Pons (tissue), 1 donor: ENCODE measurements at regions not wholly inside any gene's neighbourhood (a gene's known extent, or its start where the extent isn't known, plus 50 kb on each side); places are given as distances from the start of the nearest gene placed in this dataset.

ENCODE experiments used
- DNase-seq: peaks from one replicate; pipeline ENCODE4 v3.0.0-alpha.2; 2016; ENCODE audit warnings: low spot score

GRCh38 chr4:122555216-122555615 lies 65.7 kb downstream of the IL21 start:
- DNase-seq, result no peak

GRCh38 chr4:122553432-122553831 lies 67.4 kb downstream of the IL21 start:
- no peak for DNase-seq

- no peak for DNase-seq
These were observed 68.0 kb downstream of the IL21 start for GRCh38 chr4:122552898-122553297.

GRCh38 chr4:122548886-122549630 lies 71.8 kb downstream of the IL21 start:
- DNase-seq, result no peak

- DNase-seq, result no peak
These were observed 72.4 kb downstream of the IL21 start for GRCh38 chr4:122548452-122548851.

- no peak for DNase-seq
These were observed 78.2 kb downstream of the IL21 start for GRCh38 chr4:122542411-122543236.

- DNase-seq, result no peak
These were observed 78.9 kb downstream of the IL21 start for GRCh38 chr4:122541996-122542395.

- DNase-seq, result no peak
These were observed 80.0 kb downstream of the IL21 start for GRCh38 chr4:122540838-122541237.

- DNase-seq, result no peak
These were observed 80.9 kb downstream of the IL21 start for GRCh38 chr4:122539861-122540465.

GRCh38 chr4:122537388-122538135 lies 81.0 kb upstream of the IL2 start:
- DNase-seq, result peak; percentile 79

GRCh38 chr4:122536001-122536400 lies 79.5 kb upstream of the IL2 start:
- DNase-seq, result no peak

GRCh38 chr4:122534776-122535175 lies 78.3 kb upstream of the IL2 start:
- DNase-seq, result no peak

GRCh38 chr4:122533841-122534240 lies 77.3 kb upstream of the IL2 start:
- no peak for DNase-seq

GRCh38 chr4:122532766-122533165 lies 76.2 kb upstream of the IL2 start:
- no peak for DNase-seq

GRCh38 chr4:122531514-122531913 lies 75.0 kb upstream of the IL2 start:
- no peak for DNase-seq

- DNase-seq, result no peak
These were observed 74.5 kb upstream of the IL2 start for GRCh38 chr4:122531038-122531437.

GRCh38 chr4:122528879-122529278 lies 72.4 kb upstream of the IL2 start:
- DNase-seq, result no peak

- no peak for DNase-seq
These were observed 69.3 kb upstream of the IL2 start for GRCh38 chr4:122525865-122526264.

GRCh38 chr4:122524176-122524575 lies 67.7 kb upstream of the IL2 start:
- no peak for DNase-seq

- no peak for DNase-seq
These were observed 66.4 kb upstream of the IL2 start for GRCh38 chr4:122522944-122523343.

GRCh38 chr4:122517345-122517744 lies 60.8 kb upstream of the IL2 start:
- no peak for DNase-seq

- DNase-seq, result no peak
These were observed 59.9 kb upstream of the IL2 start for GRCh38 chr4:122516376-122516775.
